HG03442 (cell line): ENCODE measurements at regions not wholly inside any gene's neighbourhood (a gene's known extent, or its start where the extent isn't known, plus 50 kb on each side); places are given as distances from the start of the nearest gene placed in this dataset.

Experiments
- ATAC-seq: cut with Tn5 transposase; IDR thresholded peaks from one replicate; pipeline ENCODE4 v1.9.1; 2021; ENCODE audit warnings: mild to moderate bottlenecking, moderate library complexity; ENCODE audit not compliant: unreplicated experiment

- ATAC-seq, result no peak
These were observed 52.2 kb downstream of the FAT3 start for GRCh38 chr11:92276773-92277172.

GRCh38 chr11:92277871-92278270 is 53.3 kb downstream of the FAT3 start:
- no peak for ATAC-seq

GRCh38 chr11:92278791-92279433 is 54.3 kb downstream of the FAT3 start:
- no peak for ATAC-seq

GRCh38 chr11:92284107-92284506 is 59.5 kb downstream of the FAT3 start:
- no peak for ATAC-seq

- no peak for ATAC-seq
These were observed 59.9 kb downstream of the FAT3 start for GRCh38 chr11:92284558-92284957.

- ATAC-seq, result no peak
These were observed 61.2 kb downstream of the FAT3 start for GRCh38 chr11:92285776-92286175.

- no peak for ATAC-seq
These were observed 62.1 kb downstream of the FAT3 start for GRCh38 chr11:92286709-92287108.

GRCh38 chr11:92295175-92296137 is 70.8 kb downstream of the FAT3 start:
- ATAC-seq, result no peak

GRCh38 chr11:92296138-92296515 is 71.5 kb downstream of the FAT3 start:
- ATAC-seq, result no peak

GRCh38 chr11:92297567-92298553 is 73.2 kb downstream of the FAT3 start:
- no peak for ATAC-seq

GRCh38 chr11:92300876-92301275 is 76.3 kb downstream of the FAT3 start:
- no peak for ATAC-seq

GRCh38 chr11:92302770-92303169 is 78.2 kb downstream of the FAT3 start:
- no peak for ATAC-seq

- ATAC-seq, result no peak
These were observed 79.7 kb downstream of the FAT3 start for GRCh38 chr11:92304271-92304670.

GRCh38 chr11:92306966-92307510 is 82.4 kb downstream of the FAT3 start:
- no peak for ATAC-seq

- ATAC-seq, result no peak
These were observed 83.7 kb downstream of the FAT3 start for GRCh38 chr11:92308366-92308765.

GRCh38 chr11:92311616-92312449 is 87.2 kb downstream of the FAT3 start:
- no peak for ATAC-seq

GRCh38 chr11:92313784-92314183 is 89.2 kb downstream of the FAT3 start:
- ATAC-seq, result no peak

GRCh38 chr11:92314499-92314898 is 89.9 kb downstream of the FAT3 start:
- no peak for ATAC-seq

- ATAC-seq, result no peak
These were observed 91.6 kb downstream of the FAT3 start for GRCh38 chr11:92316106-92316809.
